ENCODE measurements at regions not wholly inside any gene's neighbourhood (a gene's known extent, or its start where the extent isn't known, plus 50 kb on each side); places are given as distances from the start of the nearest gene placed in this dataset.

DNA sequence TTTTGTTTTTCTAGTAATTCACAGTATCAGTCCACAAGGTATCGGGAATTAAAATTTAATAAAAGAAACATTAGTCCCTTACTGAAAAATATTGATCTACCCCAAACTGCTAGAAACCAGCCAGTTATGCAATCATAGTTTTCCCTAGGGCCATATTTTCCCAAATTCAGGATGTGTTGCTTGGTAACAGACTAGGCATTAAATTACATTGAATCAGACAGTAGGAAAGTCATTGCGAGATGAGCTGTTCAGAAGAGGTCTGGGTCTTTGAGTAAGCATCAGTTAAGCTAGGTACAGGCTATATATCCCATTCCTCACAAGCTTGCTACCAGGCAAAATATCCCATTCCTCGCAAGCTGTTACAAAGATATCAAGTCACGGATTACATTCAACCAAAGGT is 123.0 kb upstream of the CCDC150 start:
- TF ChIP-seq, protein P1, sequence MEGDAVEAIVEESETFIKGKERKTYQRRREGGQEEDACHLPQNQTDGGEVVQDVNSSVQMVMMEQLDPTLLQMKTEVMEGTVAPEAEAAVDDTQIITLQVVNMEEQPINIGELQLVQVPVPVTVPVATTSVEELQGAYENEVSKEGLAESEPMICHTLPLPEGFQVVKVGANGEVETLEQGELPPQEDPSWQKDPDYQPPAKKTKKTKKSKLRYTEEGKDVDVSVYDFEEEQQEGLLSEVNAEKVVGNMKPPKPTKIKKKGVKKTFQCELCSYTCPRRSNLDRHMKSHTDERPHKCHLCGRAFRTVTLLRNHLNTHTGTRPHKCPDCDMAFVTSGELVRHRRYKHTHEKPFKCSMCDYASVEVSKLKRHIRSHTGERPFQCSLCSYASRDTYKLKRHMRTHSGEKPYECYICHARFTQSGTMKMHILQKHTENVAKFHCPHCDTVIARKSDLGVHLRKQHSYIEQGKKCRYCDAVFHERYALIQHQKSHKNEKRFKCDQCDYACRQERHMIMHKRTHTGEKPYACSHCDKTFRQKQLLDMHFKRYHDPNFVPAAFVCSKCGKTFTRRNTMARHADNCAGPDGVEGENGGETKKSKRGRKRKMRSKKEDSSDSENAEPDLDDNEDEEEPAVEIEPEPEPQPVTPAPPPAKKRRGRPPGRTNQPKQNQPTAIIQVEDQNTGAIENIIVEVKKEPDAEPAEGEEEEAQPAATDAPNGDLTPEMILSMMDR (IDR thresholded peaks at IDR 0.05) = no peak
- no peak for TF ChIP-seq POLR2A (IDR thresholded peaks at IDR 0.05)

Measured in thyroid gland (tissue), 4 donors.